K562 (cell line): ENCODE measurements at regions not wholly inside any gene's neighbourhood (a gene's known extent, or its start where the extent isn't known, plus 50 kb on each side); places are given as distances from the start of the nearest gene placed in this dataset.

Experiments used
- ATAC-seq: fragments of 200-7000 bp; cut with Tn5 transposase; 3 replicates; pipeline ENCODE4 v1.9.1; 2020; ENCODE audit warnings: moderate library complexity
- BruUV-seq: library from RNA; stranded (reverse); fragments of 400-500 nt; replicated peaks from 2 replicates; lab custom pipeline; 2021; lab: Mats Ljungman, UMichigan
- CTCF ChIA-PET: fragments of 300-600 bp; formaldehyde crosslinking; extraction: SDS; loops from one replicate; lab custom pipeline; 2021; ENCODE audit warnings: low intra/inter-chr PET ratio; lab: Yijun Ruan, JAX
- POLR2A ChIA-PET: fragments of 300-600, 350-650 bp; sonication (Branson Sonifier 250); formaldehyde crosslinking; extraction: SDS; loops from one replicate; lab custom pipeline; 2021; ENCODE audit warnings: antibody characterized with exemption, inconsistent platforms; lab: Yijun Ruan, JAX
- DNase-seq, 4 experiments: peaks; one replicate each; pipeline versions ENCODE4 v3.0.0 to v3.0.0-alpha.2; 2011 to 2018; ENCODE audit warnings: low spot score in 3 of 4, mixed read lengths in 3 of 4; ENCODE audit errors: extremely low read depth in 1 of 4
- FAIRE-seq: peaks from 2 replicates; lab custom pipeline; 2011; peaks lifted over from hg19 to GRCh38; lab: Jason Lieb, UNC
- H2AFZ ChIP-seq: 2 replicates; pipeline ENCODE4 v1.6.0; 2011; ENCODE audit warnings: low read depth, low read length, control low read depth, inconsistent platforms
- H3K27ac ChIP-seq: fragments of 200-600 bp; 3 replicates; pipeline ENCODE4 v1.8.0; 2011; ENCODE audit warnings: low read depth, mild to moderate bottlenecking, control low read depth, inconsistent platforms, low read length, moderate library complexity, mixed read lengths; ENCODE audit errors: extremely low read depth
- H3K27me3 ChIP-seq, 2 experiments: fragments of 300-600 bp in 1 of 2; 2 replicates in 1 of 2; 3 replicates in 1 of 2; pipeline versions ENCODE4 v1.6.0 to v1.8.0; 2011; ENCODE audit warnings: inconsistent platforms in 2 of 2, low read length in 2 of 2, mild to moderate bottlenecking in 1 of 2, mixed read lengths in 1 of 2, moderate library complexity in 1 of 2; ENCODE audit not compliant: control insufficient read depth in 2 of 2, insufficient read depth in 2 of 2
- H3K36me3 ChIP-seq: fragments of 300-600 bp; 3 replicates; pipeline ENCODE4 v1.8.0; 2011; ENCODE audit warnings: mild to moderate bottlenecking, low read length, inconsistent platforms; ENCODE audit not compliant: control insufficient read depth, insufficient read depth
- H3K4me1 ChIP-seq, 2 experiments: fragments of 200-600 bp in 1 of 2; replicated peaks in 1 of 2; 2 replicates in 1 of 2; 3 replicates in 1 of 2; pipeline versions ENCODE4 v1.5.1 to v1.8.0; 2011; ENCODE audit warnings: inconsistent platforms in 2 of 2, low read length in 2 of 2, mild to moderate bottlenecking in 1 of 2, mixed read lengths in 1 of 2, moderate library complexity in 1 of 2; ENCODE audit not compliant: control insufficient read depth in 2 of 2, insufficient read depth in 2 of 2
- H3K4me2 ChIP-seq: 2 replicates; pipeline ENCODE4 v1.6.1; 2011; ENCODE audit warnings: low read length, control low read depth, inconsistent platforms, mixed read lengths; ENCODE audit not compliant: insufficient read depth
- H3K4me3 ChIP-seq: fragments of 200-600 bp; sonication (generic), shearing (Covaris generic); 2 replicates; pipeline ENCODE4 v1.5.1; 2016; ENCODE audit warnings: control low read depth, inconsistent platforms
- H3K79me2 ChIP-seq: fragments of 200-600 bp; 3 replicates; pipeline ENCODE4 v1.8.0; 2011; ENCODE audit warnings: low read length, inconsistent platforms; ENCODE audit not compliant: control insufficient read depth, insufficient read depth
- H3K9ac ChIP-seq, 2 experiments: 2 replicates each; pipeline versions ENCODE4 v1.6.0 to v1.6.1; 2011; ENCODE audit warnings: low read depth in 2 of 2, low read length in 2 of 2, control low read depth in 1 of 2, inconsistent platforms in 1 of 2, mild to moderate bottlenecking in 1 of 2, mixed read lengths in 1 of 2; ENCODE audit not compliant: insufficient read depth in 1 of 2
- H3K9me1 ChIP-seq: one replicate; pipeline ENCODE4 v1.6.0; 2011; ENCODE audit warnings: inconsistent platforms, mild to moderate bottlenecking, low read length, moderate library complexity; ENCODE audit not compliant: control insufficient read depth, insufficient read depth
- H3K9me3 ChIP-seq: replicated peaks from 2 replicates; pipeline ENCODE4 v1.5.1; 2011; ENCODE audit warnings: low read depth, low read length, inconsistent platforms; ENCODE audit not compliant: control insufficient read depth, insufficient read depth
- H4K20me1 ChIP-seq: replicated peaks from 2 replicates; pipeline ENCODE4 v1.6.1; 2011; ENCODE audit warnings: low read length, inconsistent platforms, mixed read lengths; ENCODE audit not compliant: control insufficient read depth, insufficient read depth
- ARID1B ChIP-seq: fragments of 450-650 bp; IDR thresholded peaks from 2 replicates; pipeline ENCODE4 v1.6.1; 2016; ENCODE audit warnings: antibody characterized with exemption, mild to moderate bottlenecking, inconsistent platforms
- BACH1 ChIP-seq: fragments of 200-800 bp; sonication (Bioruptor generic); IDR thresholded peaks from 2 replicates; pipeline ENCODE4 v1.6.1; 2016; ENCODE audit warnings: missing genetic modification characterization, missing compliant biosample characterization
- CREBBP ChIP-seq: IDR thresholded peaks from one replicate; pipeline ENCODE4 v1.6.1; 2012; ENCODE audit warnings: low read depth, mild to moderate bottlenecking, control low read depth, inconsistent platforms, low read length
- FOXA3 ChIP-seq, 2 experiments: fragments of 450-650 bp in 1 of 2; sonication (generic) in 1 of 2; formaldehyde crosslinking; IDR thresholded peaks in 1 of 2; conservative IDR thresholded peaks in 1 of 2; 2 replicates each; pipeline versions ENCODE4 v1.4.0 to v1.8.0; 2020 to 2022; ENCODE audit warnings: mild to moderate bottlenecking in 2 of 2, missing genetic modification reagents in 1 of 2
- GABPB1 ChIP-seq: sonication (generic); formaldehyde crosslinking; IDR thresholded peaks from 2 replicates; pipeline ENCODE4 v1.8.0; 2022; ENCODE audit warnings: mild to moderate bottlenecking, missing genetic modification reagents
- HDAC1 ChIP-seq, 2 experiments: fragments of 450-650 bp; IDR thresholded peaks; 2 replicates each; pipeline ENCODE4 v1.6.1; 2016 to 2017; ENCODE audit warnings: inconsistent platforms in 1 of 2, mild to moderate bottlenecking in 1 of 2, moderate library complexity in 1 of 2
- HDAC3 ChIP-seq: fragments of 450-650 bp; IDR thresholded peaks from 2 replicates; pipeline ENCODE4 v1.6.1; 2018; ENCODE audit warnings: borderline replicate concordance, mild to moderate bottlenecking, moderate library complexity; ENCODE audit not compliant: partially characterized antibody
- HIVEP1 ChIP-seq: fragments of 250-450 bp; sonication (Bioruptor Pico); IDR thresholded peaks from 2 replicates; pipeline ENCODE4 v1.4.0; 2020; ENCODE audit warnings: mild to moderate bottlenecking
- IRF1 ChIP-seq: sonication (generic); formaldehyde crosslinking; IDR thresholded peaks from 2 replicates; pipeline ENCODE4 v1.8.0; 2022; ENCODE audit warnings: missing genetic modification reagents, mild to moderate bottlenecking, borderline replicate concordance
- NCOA4 ChIP-seq: fragments of 450-650 bp; IDR thresholded peaks from 2 replicates; pipeline ENCODE4 v1.6.1; 2018; ENCODE audit warnings: mild to moderate bottlenecking; ENCODE audit not compliant: partially characterized antibody
- NR0B1 ChIP-seq: fragments of 450-650 bp; IDR thresholded peaks from one replicate; pipeline ENCODE4 v1.6.1; 2018; ENCODE audit warnings: mild to moderate bottlenecking, moderate library complexity; ENCODE audit not compliant: partially characterized antibody
- RBM39 ChIP-seq: fragments of 200-400 bp; formaldehyde crosslinking; optimal IDR thresholded peaks from 2 replicates; pipeline ENCODE3; 2018; ENCODE audit warnings: low read depth, low read length
- SETDB1 ChIP-seq: IDR thresholded peaks from one replicate; pipeline ENCODE4 v1.6.1; 2012; ENCODE audit warnings: low read length, control low read depth, inconsistent platforms
- SNRNP70 ChIP-seq: fragments of 200-400 bp; formaldehyde crosslinking; optimal IDR thresholded peaks from 2 replicates; pipeline ENCODE3; 2017; ENCODE audit warnings: low read depth, low read length
- TCF7 ChIP-seq: sonication (generic); IDR thresholded peaks from 2 replicates; pipeline ENCODE4 v1.6.1; 2016; ENCODE audit warnings: antibody characterized with exemption, borderline replicate concordance
- TRIM25 ChIP-seq: fragments of 450-650 bp; IDR thresholded peaks from 2 replicates; pipeline ENCODE4 v1.7.0; 2016; ENCODE audit warnings: borderline replicate concordance
- ZNF449 ChIP-seq: fragments of 250-450 bp; sonication (Bioruptor Pico); IDR thresholded peaks from 2 replicates; pipeline ENCODE4 v1.8.0; 2022; ENCODE audit warnings: moderate library complexity, mild to moderate bottlenecking, inconsistent platforms
- WGBS: fragments of 100-300 bp; shearing (Covaris generic); methylation state at CpG from one replicate; pipeline ENCODE4 v1.1.6; 2016; ENCODE audit warnings: low coverage, mixed read lengths; ENCODE audit not compliant: insufficient coverage; ENCODE audit errors: missing lambda C conversion rate; 5-methylcytosine and 5-hydroxymethylcytosine counted together
- in situ Hi-C: fragments of 300-500 bp; cut with MboI; formaldehyde crosslinking; loops from 4 replicates; pipeline ENCODE4 v1.15.0; 2018; ENCODE audit warnings: inconsistent platforms, mixed read lengths
- intact Hi-C: fragments of 100-400 bp; cut with micrococcal nuclease; formaldehyde crosslinking; loops from 2 replicates; pipeline ENCODE4 v1.14.2; 2022

GRCh38 chr1:110778821-110779220, 94.1 kb upstream of the CD53 start:
- no peak overlapping the region for H2AFZ ChIP-seq
- ATAC-seq = no peak
- H3K4me1 ChIP-seq = no peaks in the 10 kb centered on the region
- no peak overlapping the region for H3K4me3 ChIP-seq
- intact Hi-C loops (no loop called here), in situ Hi-C loops (no loop called here)
- no peak for DNase-seq
- no peak overlapping the region for H3K9ac ChIP-seq
- WGBS = 0% methylated on average over 1 of the region's 1 CpG
- CTCF ChIA-PET = no interaction called here
- no peak overlapping the region for H3K4me2 ChIP-seq
- H4K20me1 ChIP-seq = no peaks in the 10 kb centered on the region
- FAIRE-seq = no peak
- no peaks in the 10 kb centered on the region for H3K9me1 ChIP-seq
- H3K79me2 ChIP-seq = no peaks in the 10 kb centered on the region
- H3K27me3 ChIP-seq = peaks cover 5 to 16% of the 10 kb centered on the region in 2 experiments; a peak in 2 of 5 replicates
- no peak overlapping the region for H3K27ac ChIP-seq
- POLR2A ChIA-PET = interaction anchor here (0.6 kb wide), 1 partner anchor 199 kb away, joined by 4 read pairs; no protein-coding TSS in a partner anchor
- H3K36me3 ChIP-seq = no peaks in the 10 kb centered on the region
- no peaks in the 10 kb centered on the region for H3K9me3 ChIP-seq
- no TSS peak for BruUV-seq
- TF ChIP-seq HDAC1 (IDR thresholded peaks at IDR 0.05) (no peak), BACH1 (tag) (no peak), ZNF449 (CRISPR knock-in tag) (no peak), TRIM25 (no peak), TCF7 (no peak), FOXA3 (CRISPR knock-in tag; conservative IDR thresholded peaks at IDR 0.05 in 1 of 2, IDR thresholded peaks at IDR 0.05 in 1 of 2) (no peak), NCOA4 (no peak), IRF1 (CRISPR knock-in tag) (no peak), HIVEP1 (CRISPR knock-in tag) (no peak), RBM39 (no peak), NR0B1 (no peak), ARID1B (no peak), SNRNP70 (no peak), SETDB1 (no peak), GABPB1 (CRISPR knock-in tag) (no peak), CREBBP (no peak), HDAC3 (no peak)
